M059J (cell line): ENCODE measurements at regions not wholly inside any gene's neighbourhood (a gene's known extent, or its start where the extent isn't known, plus 50 kb on each side); places are given as distances from the start of the nearest gene placed in this dataset.

Experiments used
- DNase-seq: peaks from one replicate; pipeline ENCODE4 v3.0.0-alpha.2; 2012; ENCODE audit warnings: low read depth

DNA sequence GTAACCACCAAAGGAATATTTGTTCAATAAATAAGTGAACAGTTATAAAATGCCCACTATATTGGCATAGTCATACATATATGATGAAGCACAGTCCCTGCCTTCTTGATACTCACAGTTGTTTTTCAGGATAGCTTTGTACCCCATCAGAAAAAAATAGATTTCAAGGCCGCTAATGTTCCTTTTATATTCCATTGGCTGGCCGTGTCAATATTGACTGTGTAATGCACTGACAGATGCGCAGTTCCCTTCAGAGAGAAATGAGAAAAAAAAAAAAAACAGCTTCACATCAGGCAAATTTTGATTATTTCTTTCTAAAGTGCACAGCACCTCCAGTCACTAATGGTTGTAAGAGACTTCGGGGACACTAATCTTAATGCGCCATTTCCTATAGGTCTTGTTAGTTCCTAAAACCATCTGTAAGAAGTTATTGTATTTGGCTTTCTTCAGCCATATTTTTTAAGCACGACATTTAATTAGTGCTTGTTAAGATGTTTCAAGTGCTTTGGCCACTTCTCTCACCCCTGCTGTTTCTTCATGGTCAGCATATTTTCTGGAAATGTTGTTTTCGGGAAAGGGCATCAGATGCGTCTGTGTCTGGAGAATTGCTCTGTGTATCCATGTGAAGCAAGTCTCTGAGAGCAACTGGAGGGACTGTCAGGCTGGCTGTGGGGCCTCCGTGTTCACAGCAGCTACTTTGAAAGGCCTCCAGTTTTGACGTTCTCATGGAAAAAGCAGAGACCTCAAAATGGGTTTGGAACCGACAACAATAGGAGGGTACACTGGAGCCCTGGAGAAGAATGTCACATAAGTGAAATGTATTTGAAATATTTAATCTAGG is 378.3 kb downstream of the MTX2 start:
- DNase-seq, result no peak

DNA sequence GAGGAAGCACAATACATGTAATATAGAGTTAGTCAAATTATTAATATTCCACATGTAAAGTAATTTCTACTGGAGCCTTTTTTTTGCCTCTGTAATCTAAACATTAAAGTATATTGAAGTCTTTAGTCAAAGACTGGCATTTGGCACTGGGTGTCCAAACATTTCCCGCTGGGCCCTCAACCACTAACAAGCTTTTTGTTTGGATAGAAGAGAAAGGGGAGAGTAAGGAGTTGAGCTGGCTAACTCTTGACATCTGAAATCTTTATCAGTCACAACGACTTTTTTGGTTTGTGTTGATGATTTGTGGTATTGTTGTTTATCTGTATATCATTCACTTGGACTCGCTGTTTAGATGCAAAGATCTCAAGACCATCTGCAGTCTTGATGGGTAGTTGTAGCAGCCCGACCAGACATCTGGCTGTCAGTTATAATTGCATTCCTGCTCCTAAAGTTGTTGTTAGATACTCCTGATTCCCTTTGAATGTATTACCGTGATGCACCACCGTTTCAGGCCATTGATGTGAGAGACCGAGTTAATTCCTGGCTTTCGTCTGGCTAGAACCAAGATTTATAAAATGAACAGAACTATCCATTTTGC is 379.6 kb downstream of the MTX2 start:
- DNase-seq, result no peak

DNA sequence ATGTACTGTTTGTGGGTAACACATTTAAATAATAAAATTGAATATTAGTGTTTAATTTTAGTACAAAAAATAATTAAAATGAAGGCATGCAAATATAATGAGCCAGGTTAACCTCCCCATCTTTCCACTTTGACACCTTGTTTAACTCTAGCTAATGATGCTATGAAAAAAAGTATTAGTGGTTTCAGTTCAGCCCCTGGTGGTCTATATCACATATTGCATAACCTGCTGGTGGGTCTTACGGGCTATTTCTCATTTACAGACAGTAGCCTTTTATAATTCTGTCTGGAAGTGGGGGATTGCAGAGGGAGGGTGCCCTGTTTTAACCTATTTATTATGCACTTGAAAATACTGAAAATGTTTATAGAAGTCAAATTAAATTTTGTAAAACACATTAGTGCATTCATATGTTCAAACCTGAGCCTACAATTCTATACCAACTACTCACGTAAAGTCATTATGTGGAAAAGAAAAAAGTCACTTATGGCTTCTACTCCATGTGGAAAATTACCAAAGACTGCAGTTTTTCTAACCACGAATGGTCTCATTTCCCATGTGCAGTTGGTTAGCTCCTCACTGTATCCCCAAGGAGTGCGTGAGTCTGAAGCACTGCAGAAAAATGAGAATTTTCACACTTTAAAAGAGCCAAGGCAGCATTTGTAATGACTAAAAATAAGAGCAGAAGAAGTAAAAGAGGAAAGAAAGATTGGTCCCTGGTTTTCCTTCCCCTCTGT is 381.0 kb downstream of the MTX2 start:
- no peak for DNase-seq

- no peak for DNase-seq
Observed at GRCh38 chr2:176650838-176651555, 381.8 kb downstream of the MTX2 start.

- peak; percentile 72 for DNase-seq
Observed at GRCh38 chr2:176652300-176653182, 383.3 kb downstream of the MTX2 start.

DNA sequence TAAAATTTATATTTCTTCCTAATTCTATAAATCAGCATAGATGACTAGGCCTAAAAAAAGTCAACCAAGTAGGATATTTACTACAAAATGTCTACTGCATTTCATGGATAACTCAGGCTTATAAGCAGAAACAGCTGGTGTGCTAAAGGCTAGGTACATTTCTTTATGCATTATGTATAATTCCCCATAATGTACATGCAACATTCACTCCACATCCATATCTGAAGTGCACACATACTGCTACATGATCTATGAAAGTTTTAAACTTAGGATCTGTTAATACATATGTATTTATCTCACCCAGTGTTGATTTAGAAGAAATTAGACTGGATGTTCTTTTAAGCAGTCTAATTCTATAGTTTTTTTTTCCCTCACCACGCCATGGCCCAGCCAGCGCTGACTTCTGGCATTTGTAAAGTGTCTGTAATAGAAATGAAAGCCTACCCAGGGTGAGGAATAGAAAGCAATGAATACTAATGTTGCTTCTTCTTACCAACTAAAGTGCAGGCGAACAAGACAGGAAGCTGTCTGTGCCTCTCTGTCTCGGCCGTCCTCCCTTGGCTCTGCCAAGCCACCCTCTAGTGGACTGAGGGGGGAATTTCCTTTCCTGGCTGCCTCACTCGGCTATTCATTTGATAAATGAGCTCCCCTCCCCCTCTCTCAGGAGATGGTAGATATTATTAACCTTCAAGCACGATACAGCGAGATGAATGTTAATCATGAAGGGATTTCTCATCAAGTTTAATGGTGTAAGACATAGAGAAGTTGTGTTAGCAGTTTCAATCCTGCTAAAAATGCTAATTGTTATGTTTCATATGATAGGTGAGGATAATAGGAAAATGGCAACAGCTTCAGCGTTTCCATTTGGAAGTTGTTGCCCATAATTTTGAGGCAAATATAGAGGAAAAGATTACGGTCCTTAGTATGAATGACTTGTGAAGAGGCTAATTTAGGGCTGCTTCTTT is 384.5 kb downstream of the MTX2 start:
- peak; percentile 80 for DNase-seq

GRCh38 chr2:176656038-176656775 is 387.0 kb downstream of the MTX2 start:
- no peak for DNase-seq

DNA sequence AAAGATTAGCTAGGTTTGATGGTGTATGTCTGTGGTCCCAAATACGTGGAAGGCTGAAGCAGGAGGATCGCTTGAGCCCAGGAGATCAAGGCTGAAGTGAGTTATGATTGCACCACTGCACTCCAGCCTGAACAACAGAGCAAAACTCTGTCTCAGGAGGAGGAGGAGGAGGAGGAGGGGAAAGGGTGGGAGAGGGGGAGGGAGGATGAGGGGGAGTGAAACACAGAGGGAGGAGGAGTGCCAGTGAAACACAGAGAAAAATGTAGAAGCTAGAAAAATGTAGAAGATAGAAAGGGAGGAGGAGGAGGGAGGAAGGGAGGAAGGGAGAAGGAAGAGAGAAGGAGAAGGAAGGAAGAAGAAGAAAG is 387.5 kb downstream of the MTX2 start:
- DNase-seq, result no peak

DNA sequence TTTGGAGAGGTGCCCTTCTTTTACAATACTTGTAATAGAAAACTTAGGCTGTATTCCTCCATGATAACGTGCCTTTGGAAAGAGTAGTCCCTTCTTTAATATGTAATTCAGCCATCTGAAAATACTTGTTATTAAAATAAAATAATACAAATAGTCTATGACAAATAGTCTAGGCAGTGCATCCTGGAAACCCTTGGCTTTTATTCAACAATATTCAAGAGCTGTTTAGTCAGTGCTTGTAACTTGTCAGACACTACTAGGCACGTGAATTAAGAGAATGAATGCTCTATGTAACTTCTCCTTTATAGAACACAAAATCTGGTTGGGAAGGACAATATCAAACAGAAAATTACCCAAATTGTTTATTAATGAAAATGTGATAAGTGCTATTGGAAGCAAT is 388.2 kb downstream of the MTX2 start:
- DNase-seq, result no peak

- DNase-seq, result no peak
Observed at GRCh38 chr2:176658708-176659107, 389.5 kb downstream of the MTX2 start.

- no peak for DNase-seq
Observed at GRCh38 chr2:176662753-176663152, 393.5 kb downstream of the MTX2 start.

DNA sequence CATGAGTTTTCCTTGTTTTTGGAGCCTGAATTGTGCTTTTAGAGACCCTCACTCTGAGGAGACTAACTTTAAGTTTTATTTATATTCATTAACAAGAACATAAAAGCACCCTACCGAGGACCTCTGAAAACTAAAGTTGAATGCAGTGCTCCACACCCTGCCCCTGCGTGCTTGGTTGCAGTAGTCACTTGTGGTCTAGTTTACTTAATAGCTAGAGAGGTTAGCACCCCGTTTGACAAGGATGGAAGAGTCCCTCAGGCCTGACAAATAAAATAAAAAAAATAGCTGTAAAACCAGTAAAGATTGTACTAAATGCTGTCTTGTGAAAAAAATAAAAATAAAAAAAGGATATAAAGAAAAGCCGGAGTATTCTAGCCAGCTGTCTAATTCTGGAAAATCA is 395.2 kb downstream of the MTX2 start:
- DNase-seq, result peak; percentile 34

DNA sequence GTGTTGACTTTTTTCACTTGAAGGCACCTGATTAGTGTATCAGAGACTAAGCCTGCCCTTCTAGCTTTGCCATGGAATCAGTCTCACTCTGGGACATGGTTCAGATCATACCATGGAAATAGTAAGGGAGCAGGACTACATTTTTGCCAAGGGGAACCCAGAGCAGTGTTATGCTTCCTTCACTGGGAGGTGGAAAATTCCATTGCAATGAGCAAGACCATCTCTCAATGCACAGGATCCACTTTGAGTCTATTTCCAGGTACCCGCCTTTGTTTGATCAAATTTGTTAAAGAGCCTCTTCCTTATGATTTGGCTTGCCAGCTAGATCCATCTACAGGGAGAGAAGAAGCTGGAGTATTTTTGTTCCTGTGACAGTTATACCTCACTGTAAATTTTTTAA is 395.8 kb downstream of the MTX2 start:
- no peak for DNase-seq

GRCh38 chr2:176668912-176669311 is 399.7 kb downstream of the MTX2 start:
- DNase-seq, result no peak

GRCh38 chr2:176669398-176670174 is 400.3 kb downstream of the MTX2 start:
- no peak for DNase-seq

DNA sequence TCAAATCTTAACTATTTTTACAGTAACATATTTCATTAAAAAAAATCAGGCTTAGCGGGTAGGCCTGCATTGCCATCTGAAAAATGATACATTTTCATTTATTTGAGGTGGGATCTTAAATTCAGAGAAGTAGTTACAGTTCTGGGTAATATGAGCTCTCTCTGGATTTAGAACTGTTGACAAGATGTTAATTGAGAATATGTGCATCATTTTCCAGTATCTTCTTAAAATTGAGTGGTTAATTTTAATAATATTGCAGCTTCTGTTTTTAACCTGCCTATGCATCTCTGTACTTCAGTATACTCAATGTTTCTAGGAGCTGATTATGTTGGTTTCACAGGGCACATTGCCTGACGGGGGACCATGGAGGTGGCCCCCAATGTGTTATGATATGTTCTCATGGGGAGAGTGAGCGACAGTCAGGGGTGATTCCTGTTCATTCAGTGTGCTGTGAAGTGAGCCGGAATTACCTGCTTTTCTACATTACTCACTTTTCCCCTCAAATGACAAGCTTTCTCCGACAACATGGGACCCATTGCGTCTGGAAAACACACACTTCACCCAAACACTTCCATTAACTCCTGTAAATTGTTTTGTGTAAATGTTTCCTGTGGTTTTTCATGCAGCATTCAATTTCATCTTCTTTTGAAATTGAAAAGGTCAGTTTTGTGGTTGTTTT is 406.2 kb downstream of the MTX2 start:
- no peak for DNase-seq

DNA sequence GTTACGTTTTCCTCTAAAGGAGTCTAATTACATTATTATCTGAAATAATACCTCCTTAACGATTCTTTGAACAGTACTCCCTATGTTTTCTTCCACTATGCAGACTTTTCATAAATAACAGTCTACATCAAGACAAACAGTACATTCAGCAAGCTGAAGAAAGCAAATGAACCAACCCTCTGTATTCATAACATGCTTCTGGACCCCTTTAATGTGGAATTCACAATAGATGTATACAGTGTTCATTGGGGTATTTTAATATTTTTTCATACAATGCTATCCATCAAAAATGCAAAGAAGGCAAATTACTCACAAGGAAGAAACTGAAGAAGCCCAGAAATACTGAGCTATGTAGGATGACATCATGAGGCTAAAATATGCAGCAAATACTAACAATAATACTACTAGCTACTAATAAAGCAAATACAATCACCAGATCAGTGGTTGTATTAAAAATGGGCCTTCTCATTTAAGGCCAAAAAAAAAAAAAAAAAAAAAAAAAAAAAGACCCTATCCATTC is 408.6 kb downstream of the MTX2 start:
- no peak for DNase-seq

DNA sequence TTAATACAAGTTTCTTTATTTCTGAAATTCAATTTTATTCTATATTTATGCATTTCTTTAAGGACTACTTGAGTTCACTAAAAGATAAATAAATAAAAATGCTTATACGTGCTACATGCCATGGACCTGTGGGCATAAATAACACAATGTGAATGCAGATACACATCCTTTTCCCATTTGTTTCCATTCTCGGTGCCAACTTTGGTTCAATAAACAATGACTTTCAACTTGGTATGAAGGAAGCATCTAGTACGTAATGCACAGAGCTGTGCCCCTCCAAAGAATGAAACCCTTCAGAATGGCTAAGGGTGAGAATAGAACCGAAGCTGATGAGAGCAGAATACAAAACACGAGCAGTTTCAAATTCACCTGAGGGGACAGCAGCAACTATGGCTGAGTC is 409.3 kb downstream of the MTX2 start:
- no peak for DNase-seq
